ENCODE measurements at regions not wholly inside any gene's neighbourhood (a gene's known extent, or its start where the extent isn't known, plus 50 kb on each side); places are given as distances from the start of the nearest gene placed in this dataset.

- TF ChIP-seq CTCF (conservative IDR thresholded peaks at IDR 0.05 in 1 of 2, IDR thresholded peaks at IDR 0.05 in 1 of 2; ENCODE audit: low read depth in 1 of 2, low read length in 2 of 2) (no peak), EZH2 (IDR thresholded peaks at IDR 0.05; ENCODE audit: low read length, missing control alignments) (no peak)
Measured at GRCh38 chr4:124133753-124134152, 578.8 kb downstream of the ANKRD50 start.

Data from fibroblast of lung (primary cell).